ENCODE measurements at regions not wholly inside any gene's neighbourhood (a gene's known extent, or its start where the extent isn't known, plus 50 kb on each side); places are given as distances from the start of the nearest gene placed in this dataset.

- TF ChIP-seq, protein P1, sequence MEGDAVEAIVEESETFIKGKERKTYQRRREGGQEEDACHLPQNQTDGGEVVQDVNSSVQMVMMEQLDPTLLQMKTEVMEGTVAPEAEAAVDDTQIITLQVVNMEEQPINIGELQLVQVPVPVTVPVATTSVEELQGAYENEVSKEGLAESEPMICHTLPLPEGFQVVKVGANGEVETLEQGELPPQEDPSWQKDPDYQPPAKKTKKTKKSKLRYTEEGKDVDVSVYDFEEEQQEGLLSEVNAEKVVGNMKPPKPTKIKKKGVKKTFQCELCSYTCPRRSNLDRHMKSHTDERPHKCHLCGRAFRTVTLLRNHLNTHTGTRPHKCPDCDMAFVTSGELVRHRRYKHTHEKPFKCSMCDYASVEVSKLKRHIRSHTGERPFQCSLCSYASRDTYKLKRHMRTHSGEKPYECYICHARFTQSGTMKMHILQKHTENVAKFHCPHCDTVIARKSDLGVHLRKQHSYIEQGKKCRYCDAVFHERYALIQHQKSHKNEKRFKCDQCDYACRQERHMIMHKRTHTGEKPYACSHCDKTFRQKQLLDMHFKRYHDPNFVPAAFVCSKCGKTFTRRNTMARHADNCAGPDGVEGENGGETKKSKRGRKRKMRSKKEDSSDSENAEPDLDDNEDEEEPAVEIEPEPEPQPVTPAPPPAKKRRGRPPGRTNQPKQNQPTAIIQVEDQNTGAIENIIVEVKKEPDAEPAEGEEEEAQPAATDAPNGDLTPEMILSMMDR (IDR thresholded peaks at IDR 0.05): no peak
- TF ChIP-seq POLR2A (IDR thresholded peaks at IDR 0.05): no peak
Measured at GRCh38 chrX:537151-537550, 93.4 kb upstream of the SHOX start.

Data from esophagus squamous epithelium (tissue), 4 donors.